ENCODE measurements at regions not wholly inside any gene's neighbourhood (a gene's known extent, or its start where the extent isn't known, plus 50 kb on each side); places are given as distances from the start of the nearest gene placed in this dataset.

- H3K27ac ChIP-seq: no peak overlapping the region
- no peaks in the 10 kb centered on the region for H3K4me1 ChIP-seq
- no peak for DNase-seq
- no peaks in the 10 kb centered on the region for H3K36me3 ChIP-seq
- TF ChIP-seq POLR2A (IDR thresholded peaks at IDR 0.05): no peak
- no peak for TF ChIP-seq EP300 (IDR thresholded peaks at IDR 0.05; ENCODE audit: low read depth)
- TF ChIP-seq CTCF (IDR thresholded peaks at IDR 0.05): no peak
- no peak for TF ChIP-seq POLR2AphosphoS5 (IDR thresholded peaks at IDR 0.05)
- no peak overlapping the region for H3K4me3 ChIP-seq
- intact Hi-C loops (cut with DNase I; ENCODE audit: low total_unique reads) (no loop called here), in situ Hi-C loops (cut with MboI; ENCODE audit: low pct_ligation_motif_present in 1 of 4, low pct_unique_long_range_greater_than_20kb in 1 of 4, low sequenced_read_pairs in 3 of 4) (no loop called here)
- no peaks in the 10 kb centered on the region for H3K9me3 ChIP-seq
- no peaks in the 10 kb centered on the region for H3K27me3 ChIP-seq
- 78 to 81% methylated on average over 10 of the region's 10 CpGs for WGBS, 2 donors (ENCODE audit: low coverage in 1 of 2)
Measured at GRCh38 chr21:25343774-25344545, 263.3 kb downstream of the MRPL39 start.

- Histone ChIP-seq H3K27me3 (no peaks in the 10 kb centered on the region), H3K36me3 (no peaks in the 10 kb centered on the region), H3K4me3 (no peak overlapping the region), H3K27ac (no peak overlapping the region), H3K4me1 (no peaks in the 10 kb centered on the region), H3K9me3 (no peaks in the 10 kb centered on the region)
- no peak for DNase-seq
- in situ Hi-C loops (cut with MboI; ENCODE audit: low pct_ligation_motif_present in 1 of 4, low pct_unique_long_range_greater_than_20kb in 1 of 4, low sequenced_read_pairs in 3 of 4) (no loop called here), intact Hi-C loops (cut with DNase I; ENCODE audit: low total_unique reads) (no loop called here)
- TF ChIP-seq POLR2AphosphoS5 (IDR thresholded peaks at IDR 0.05) (no peak), CTCF (IDR thresholded peaks at IDR 0.05) (no peak), POLR2A (IDR thresholded peaks at IDR 0.05) (no peak), EP300 (IDR thresholded peaks at IDR 0.05; ENCODE audit: low read depth) (no peak)
- WGBS, 2 donors (ENCODE audit: low coverage in 1 of 2): 83 to 88% methylated on average over 1 of the region's 1 CpG
Measured at GRCh38 chr21:25342816-25343215, 264.5 kb downstream of the MRPL39 start.

- no peaks in the 10 kb centered on the region for H3K27me3 ChIP-seq
- WGBS, 2 donors (ENCODE audit: low coverage in 1 of 2): 66 to 76% methylated on average over 6 of the region's 6 CpGs
- no peak overlapping the region for H3K27ac ChIP-seq
- no peak overlapping the region for H3K4me3 ChIP-seq
- no peak for DNase-seq
- no peaks in the 10 kb centered on the region for H3K36me3 ChIP-seq
- in situ Hi-C loops (cut with MboI; ENCODE audit: low pct_ligation_motif_present in 1 of 4, low pct_unique_long_range_greater_than_20kb in 1 of 4, low sequenced_read_pairs in 3 of 4): no loop called here
- intact Hi-C loops (cut with DNase I; ENCODE audit: low total_unique reads): no loop called here
- TF ChIP-seq POLR2AphosphoS5 (IDR thresholded peaks at IDR 0.05): no peak
- TF ChIP-seq POLR2A (IDR thresholded peaks at IDR 0.05): no peak
- no peak for TF ChIP-seq CTCF (IDR thresholded peaks at IDR 0.05)
- TF ChIP-seq EP300 (IDR thresholded peaks at IDR 0.05; ENCODE audit: low read depth): no peak
- H3K9me3 ChIP-seq: no peaks in the 10 kb centered on the region
- H3K4me1 ChIP-seq: no peaks in the 10 kb centered on the region
Measured at GRCh38 chr21:25341981-25342380, 265.3 kb downstream of the MRPL39 start.

GRCh38 chr21:25338415-25338814 lies 268.9 kb downstream of the MRPL39 start:
- 92 to 100% methylated on average over 4 to 5 of the region's 5 CpGs for WGBS, 2 donors (ENCODE audit: low coverage in 1 of 2)
- in situ Hi-C loops (cut with MboI; ENCODE audit: low pct_ligation_motif_present in 1 of 4, low pct_unique_long_range_greater_than_20kb in 1 of 4, low sequenced_read_pairs in 3 of 4): no loop called here
- DNase-seq: no peak

More at GRCh38 chr21:25338415-25338814, 268.9 kb downstream of the MRPL39 start:
- Histone ChIP-seq H3K9me3 (no peaks in the 10 kb centered on the region), H3K27ac (no peak overlapping the region), H3K27me3 (no peaks in the 10 kb centered on the region), H3K36me3 (no peaks in the 10 kb centered on the region), H3K4me3 (no peak overlapping the region), H3K4me1 (no peaks in the 10 kb centered on the region)
- no peak for TF ChIP-seq EP300 (IDR thresholded peaks at IDR 0.05; ENCODE audit: low read depth)
- no peak for TF ChIP-seq CTCF (IDR thresholded peaks at IDR 0.05)
- no peak for TF ChIP-seq POLR2AphosphoS5 (IDR thresholded peaks at IDR 0.05)
- TF ChIP-seq POLR2A (IDR thresholded peaks at IDR 0.05): no peak
- intact Hi-C loops (cut with DNase I; ENCODE audit: low total_unique reads): no loop called here

Measured in transverse colon (tissue), 4 donors.